ENCODE measurements at regions not wholly inside any gene's neighbourhood (a gene's known extent, or its start where the extent isn't known, plus 50 kb on each side); places are given as distances from the start of the nearest gene placed in this dataset.

- no peak overlapping the region for H2BK15ac ChIP-seq (ENCODE audit: low read depth, low read length)
- no peak overlapping the region for H3K14ac ChIP-seq (replicated peaks; ENCODE audit: low read depth, low read length)
- no peak overlapping the region for H4K5ac ChIP-seq (ENCODE audit: low read depth, low read length)
- H4K91ac ChIP-seq (ENCODE audit: insufficient read depth, low read depth, low read length) = no peak overlapping the region
- no peak overlapping the region for H2AFZ ChIP-seq (replicated peaks; ENCODE audit: low read length, poor library complexity)
- no peaks in the 10 kb centered on the region for H3K36me3 ChIP-seq (ENCODE audit: control insufficient read depth, insufficient read depth, low read length)
- TF ChIP-seq RFX5 (IDR thresholded peaks at IDR 0.05; ENCODE audit: low read depth, low read length) (no peak), MAZ (IDR thresholded peaks at IDR 0.05; ENCODE audit: borderline replicate concordance, low read depth, low read length) (no peak), USF2 (IDR thresholded peaks at IDR 0.05; ENCODE audit: low read depth, low read length) (no peak)
- POLR2A ChIA-PET (ENCODE audit: unreplicated experiment) = no interaction called here
- H3K9me3 ChIP-seq (ENCODE audit: control insufficient read depth, insufficient read depth, low read length) = peaks cover 3% of the 10 kb centered on the region; the same call in 1 of the 2 replicates
- no peak overlapping the region for H3K23ac ChIP-seq (ENCODE audit: low read depth, low read length)
- no peak overlapping the region for H2BK5ac ChIP-seq (ENCODE audit: low read depth, low read length, poor library complexity, severe bottlenecking)
- no peak overlapping the region for H2AK9ac ChIP-seq (replicated peaks; ENCODE audit: low read depth, low read length, poor library complexity)
- no peak overlapping the region for H3K56ac ChIP-seq (ENCODE audit: extremely low read depth, insufficient read depth, low read length)
- no peak overlapping the region for H3K9ac ChIP-seq (ENCODE audit: low read depth, low read length)
- dilution Hi-C loops (cut with HindIII; ENCODE audit: low sequenced_read_pairs, unreplicated experiment) = no loop called here
- ATAC-seq (ENCODE audit: low read depth) = no peak
- CTCF ChIA-PET = no interaction called here
- H4K20me1 ChIP-seq (ENCODE audit: insufficient read depth, low read length) = no peaks in the 10 kb centered on the region
- intact Hi-C loops (cut with micrococcal nuclease) = no loop called here
- H3K27ac ChIP-seq (ENCODE audit: insufficient read depth, low read length) = no peak overlapping the region
- H3K79me1 ChIP-seq (ENCODE audit: low read depth in 1 of 2, low read length in 2 of 2) = no peaks in the 10 kb centered on the region
- H2AK5ac ChIP-seq (ENCODE audit: low read depth, low read length) = no peak overlapping the region
- H3K4ac ChIP-seq (ENCODE audit: low read depth, low read length) = no peak overlapping the region
- no peak overlapping the region for H2BK20ac ChIP-seq (ENCODE audit: low read depth, low read length)
- no peak for DNase-seq
- in situ Hi-C loops (cut with MboI; ENCODE audit: low sequenced_read_pairs) = no loop called here
- no peak overlapping the region for H4K8ac ChIP-seq (ENCODE audit: low read depth in 2 of 2, low read length in 2 of 2)
- no peak overlapping the region for H2BK120ac ChIP-seq (ENCODE audit: low read depth, low read length)
- no TSS peak for BruUV-seq (replicated peaks)
- no peaks in the 10 kb centered on the region for H3K9me1 ChIP-seq (ENCODE audit: insufficient read depth, low read length)
- H3K4me3 ChIP-seq (ENCODE audit: insufficient read depth, low read depth, low read length) = no peak overlapping the region
- H3K4me1 ChIP-seq (ENCODE audit: control insufficient read depth, insufficient read depth, low read length) = no peaks in the 10 kb centered on the region
- no peaks in the 10 kb centered on the region for H3K27me3 ChIP-seq (ENCODE audit: control insufficient read depth, insufficient read depth, low read length)
- no peak overlapping the region for H3K4me2 ChIP-seq (ENCODE audit: low read depth, low read length)
- no peak overlapping the region for H3K18ac ChIP-seq (ENCODE audit: low read depth, low read length)
- WGBS, 2 experiments (ENCODE audit: extremely low coverage in 2 of 2, insufficient read length in 1 of 2) = no CpG with 5 or more reads among the region's 3 CpGs
Observed at GRCh38 chr11:104370478-104370877, 206.5 kb upstream of the PDGFD start.

Measured in IMR-90 (cell line).